H9 (cell line): ENCODE measurements at regions not wholly inside any gene's neighbourhood (a gene's known extent, or its start where the extent isn't known, plus 50 kb on each side); places are given as distances from the start of the nearest gene placed in this dataset.

Source experiments
- DNase-seq: peaks from one replicate; pipeline ENCODE4 v3.0.0-alpha.2; 2017
- H2AFZ ChIP-seq: one replicate; pipeline ENCODE4 v1.6.1; 2013; ENCODE audit warnings: mild to moderate bottlenecking, low read length, control low read depth, moderate library complexity
- H2AK5ac ChIP-seq: 2 replicates; pipeline ENCODE4 v1.6.1; 2013; ENCODE audit warnings: low read length, control low read depth, mixed read lengths; ENCODE audit not compliant: insufficient read length
- H2BK120ac ChIP-seq: one replicate; pipeline ENCODE4 v1.6.1; 2013; ENCODE audit warnings: low read depth, mild to moderate bottlenecking, low read length, control low read depth, inconsistent platforms; ENCODE audit not compliant: poor library complexity, severe bottlenecking
- H2BK12ac ChIP-seq: 2 replicates; pipeline ENCODE4 v1.6.1; 2013; ENCODE audit warnings: low read length, control low read depth, mixed read lengths, low read depth; ENCODE audit not compliant: insufficient read length
- H2BK15ac ChIP-seq: 2 replicates; pipeline ENCODE4 v1.6.1; 2013; ENCODE audit warnings: low read depth, low read length, control low read depth
- H2BK20ac ChIP-seq: one replicate; pipeline ENCODE4 v1.6.1; 2013; ENCODE audit warnings: low read depth, mild to moderate bottlenecking, low read length, control low read depth, inconsistent platforms; ENCODE audit not compliant: poor library complexity, severe bottlenecking
- H2BK5ac ChIP-seq: 2 replicates; pipeline ENCODE4 v1.6.1; 2013; ENCODE audit warnings: low read length, control low read depth, mixed read lengths; ENCODE audit not compliant: insufficient read length
- H3K14ac ChIP-seq: 2 replicates; pipeline ENCODE4 v1.6.1; 2013; ENCODE audit warnings: low read length, control low read depth; ENCODE audit not compliant: insufficient read depth
- H3K18ac ChIP-seq: 2 replicates; pipeline ENCODE4 v1.6.1; 2013; ENCODE audit warnings: low read depth, mild to moderate bottlenecking, mixed read lengths, low read length, control low read depth; ENCODE audit not compliant: insufficient read length
- H3K23ac ChIP-seq: 2 replicates; pipeline ENCODE4 v1.6.1; 2013; ENCODE audit warnings: low read length, control low read depth, mixed read lengths, low read depth; ENCODE audit not compliant: insufficient read length
- H3K23me2 ChIP-seq: 2 replicates; pipeline ENCODE4 v1.6.1; 2013; ENCODE audit warnings: low read depth, mild to moderate bottlenecking, mixed read lengths, low read length, control low read depth; ENCODE audit not compliant: insufficient read length, poor library complexity, severe bottlenecking
- H3K27ac ChIP-seq: 2 replicates; pipeline ENCODE4 v1.5.1; 2013; ENCODE audit warnings: low read length, control low read depth, mixed read lengths, low read depth; ENCODE audit not compliant: insufficient read length
- H3K27me3 ChIP-seq: 2 replicates; pipeline ENCODE4 v1.6.1; 2013; ENCODE audit warnings: low read length, control low read depth, inconsistent platforms; ENCODE audit not compliant: insufficient read depth
- H3K4ac ChIP-seq: 2 replicates; pipeline ENCODE4 v1.6.1; 2013; ENCODE audit warnings: low read depth, mild to moderate bottlenecking, control low read depth, inconsistent platforms, low read length, moderate library complexity
- H3K4me1 ChIP-seq: 2 replicates; pipeline ENCODE4 v1.6.1; 2013; ENCODE audit warnings: low read length, control low read depth, inconsistent platforms; ENCODE audit not compliant: insufficient read depth
- H3K4me2 ChIP-seq: 2 replicates; pipeline ENCODE4 v1.6.1; 2013; ENCODE audit warnings: low read length, control low read depth, mixed read lengths; ENCODE audit not compliant: insufficient read length, insufficient read depth
- H3K56ac ChIP-seq: 2 replicates; pipeline ENCODE4 v1.6.1; 2013; ENCODE audit warnings: low read depth, mild to moderate bottlenecking, mixed read lengths, low read length, control low read depth; ENCODE audit not compliant: insufficient read length
- H3K79me1 ChIP-seq: 2 replicates; pipeline ENCODE4 v1.6.1; 2013; ENCODE audit warnings: low read depth, mild to moderate bottlenecking, moderate library complexity, low read length, control low read depth, inconsistent platforms; ENCODE audit not compliant: insufficient read depth, poor library complexity, severe bottlenecking
- H3K79me2 ChIP-seq: 2 replicates; pipeline ENCODE4 v1.6.1; 2013; ENCODE audit warnings: low read length, control low read depth, inconsistent platforms; ENCODE audit not compliant: insufficient read depth
- H3K9ac ChIP-seq: 2 replicates; pipeline ENCODE4 v1.6.1; 2013; ENCODE audit warnings: low read length, control low read depth, mixed read lengths; ENCODE audit not compliant: insufficient read length; ENCODE audit errors: extremely low read depth
- H3K9me3 ChIP-seq: one replicate; pipeline ENCODE4 v1.6.1; 2013; ENCODE audit warnings: low read depth, low read length, inconsistent platforms; ENCODE audit not compliant: control insufficient read depth
- H3T11ph ChIP-seq: one replicate; pipeline ENCODE4 v1.6.1; 2013; ENCODE audit warnings: mild to moderate bottlenecking, low read length, control low read depth, inconsistent platforms
- H4K20me1 ChIP-seq: one replicate; pipeline ENCODE4 v1.6.1; 2013; ENCODE audit not compliant: control insufficient read depth, insufficient read length, insufficient read depth
- H4K5ac ChIP-seq: 2 replicates; pipeline ENCODE4 v1.6.1; 2013; ENCODE audit warnings: low read depth, mild to moderate bottlenecking, mixed read lengths, low read length, control low read depth; ENCODE audit not compliant: insufficient read length
- H4K8ac ChIP-seq: replicated peaks from 2 replicates; pipeline ENCODE4 v1.6.1; 2013; ENCODE audit warnings: low read length, control low read depth, mixed read lengths, low read depth; ENCODE audit not compliant: insufficient read length
- H4K91ac ChIP-seq: 2 replicates; pipeline ENCODE4 v1.6.1; 2013; ENCODE audit warnings: low read depth, mild to moderate bottlenecking, moderate library complexity, mixed read lengths, low read length, control low read depth; ENCODE audit not compliant: insufficient read length
- H3K27ac Mint-ChIP-seq, 3 experiments: 2 replicates in 2 of 3; 3 replicates in 1 of 3; pipeline ENCODE4 v1.8.0; 2020 to 2021; ENCODE audit warnings: mixed read lengths in 3 of 3, mild to moderate bottlenecking in 1 of 3, moderate library complexity in 1 of 3
- H3K27me3 Mint-ChIP-seq: 2 replicates; pipeline ENCODE4 v1.8.0; 2021; ENCODE audit warnings: low read depth, mild to moderate bottlenecking, moderate library complexity, mixed read lengths
- H3K36me3 Mint-ChIP-seq, 3 experiments: 2 replicates in 2 of 3; 3 replicates in 1 of 3; pipeline ENCODE4 v1.8.0; 2020 to 2021; ENCODE audit warnings: low read depth in 3 of 3, mixed read lengths in 3 of 3; ENCODE audit not compliant: insufficient read depth in 1 of 3
- H3K4me1 Mint-ChIP-seq, 2 experiments: 2 replicates each; pipeline ENCODE4 v1.8.0; 2020; ENCODE audit warnings: mixed read lengths in 2 of 2
- H3K4me3 Mint-ChIP-seq, 2 experiments: 2 replicates in 1 of 2; 3 replicates in 1 of 2; pipeline ENCODE4 v1.8.0; 2020 to 2021; ENCODE audit warnings: mild to moderate bottlenecking in 2 of 2, mixed read lengths in 2 of 2, moderate library complexity in 1 of 2
- H3K9me3 Mint-ChIP-seq, 2 experiments: 2 replicates in 1 of 2; 3 replicates in 1 of 2; pipeline ENCODE4 v1.8.0; 2020; ENCODE audit warnings: mild to moderate bottlenecking in 2 of 2, mixed read lengths in 2 of 2, moderate library complexity in 1 of 2
- WGBS: extraction: QIAGEN DNeasy Blood & Tissue Kit; methylation state at CpG from one replicate; pipeline ENCODE4 v1.1.7; 2013; ENCODE audit warnings: missing lambda C conversion rate, low lambda C conversion rate, mixed read lengths; ENCODE audit not compliant: insufficient read length; ENCODE audit errors: extremely low coverage; 5-methylcytosine and 5-hydroxymethylcytosine counted together
- TF ChIP-seq, protein P1 (sequence below): fragments of 200-600 bp; sonication (generic); conservative IDR thresholded peaks from 3 replicates; pipeline ENCODE4 v1.8.0; 2021; ENCODE audit warnings: antibody characterized with exemption, mild to moderate bottlenecking

DNA sequence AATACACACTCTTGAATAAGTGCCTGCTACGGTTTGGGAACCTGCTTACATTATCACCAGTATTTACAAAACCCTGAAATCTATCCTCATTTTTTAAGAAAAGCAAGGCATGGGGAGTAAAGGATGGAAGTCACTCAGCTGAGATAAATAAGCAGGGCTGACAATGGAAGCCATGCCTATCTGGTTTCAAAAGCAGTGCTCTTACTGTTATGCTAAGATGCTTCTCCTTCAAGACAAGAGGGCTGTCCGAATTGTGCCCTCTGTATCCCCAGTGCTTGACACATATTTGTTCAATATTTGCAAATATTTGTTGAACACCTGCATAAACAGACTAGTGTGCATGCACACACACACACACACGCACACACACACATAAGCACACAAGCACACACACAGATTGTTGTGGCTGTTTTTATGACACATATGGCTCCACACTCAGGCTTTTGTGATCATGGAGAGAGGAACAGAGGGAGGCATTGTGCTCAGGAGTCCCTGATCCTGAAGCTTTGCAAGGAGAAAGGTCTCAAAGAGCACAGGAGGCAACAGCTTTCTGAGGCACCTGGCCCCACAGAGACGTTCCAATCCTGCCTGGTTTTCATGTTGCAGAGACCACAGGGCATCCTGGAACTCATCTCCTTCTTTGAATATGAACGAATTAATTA is 401.6 kb upstream of the CDH11 start:
- Histone ChIP-seq H2BK20ac (no peak overlapping the region), H3K14ac (no peak overlapping the region; the same call in 1 of the 2 replicates), H3K4ac (no peak overlapping the region), H4K5ac (no peak overlapping the region), H3K4me1 (peaks cover 23% of the 10 kb centered on the region), H4K91ac (no peak overlapping the region), H2AK5ac (no peak overlapping the region), H3K56ac (no peak overlapping the region), H3K4me2 (peak overlapping the region; percentile 14), H2BK12ac (no peak overlapping the region), H3K79me1 (no peaks in the 10 kb centered on the region), H3K9me3 (no peaks in the 10 kb centered on the region), H2BK120ac (no peak overlapping the region), H3K79me2 (no peaks in the 10 kb centered on the region), H4K20me1 (no peaks in the 10 kb centered on the region), H3K23ac (no peak overlapping the region), H3T11ph (no peak overlapping the region), H2BK5ac (no peak overlapping the region), H3K9ac (no peak overlapping the region), H3K23me2 (no peaks in the 10 kb centered on the region), H3K18ac (no peak overlapping the region), H2BK15ac (no peak overlapping the region), H4K8ac (no peak overlapping the region), H3K27ac (no peak overlapping the region), H2AFZ (no peak overlapping the region), H3K27me3 (no peaks in the 10 kb centered on the region)
- Mint-ChIP-seq H3K36me3 (peaks cover 3 to 12% (median 4%) of the 10 kb centered on the region in 3 experiments; a peak in 5 of 7 replicates), H3K4me1 (peaks cover 56 to 58% of the 10 kb centered on the region in 2 experiments), H3K4me3 (no peak overlapping the region; a peak in 1 of 5 replicates), H3K9me3 (peaks cover 4 to 8% of the 10 kb centered on the region in 2 experiments), H3K27me3 (peaks cover 5% of the 10 kb centered on the region), H3K27ac (peak overlapping the region; percentile 79 to 93 (median 83); a peak in 5 of 7 replicates)
- WGBS, result no CpG with 5 or more reads among the region's 5 CpGs
- TF ChIP-seq, protein P1, sequence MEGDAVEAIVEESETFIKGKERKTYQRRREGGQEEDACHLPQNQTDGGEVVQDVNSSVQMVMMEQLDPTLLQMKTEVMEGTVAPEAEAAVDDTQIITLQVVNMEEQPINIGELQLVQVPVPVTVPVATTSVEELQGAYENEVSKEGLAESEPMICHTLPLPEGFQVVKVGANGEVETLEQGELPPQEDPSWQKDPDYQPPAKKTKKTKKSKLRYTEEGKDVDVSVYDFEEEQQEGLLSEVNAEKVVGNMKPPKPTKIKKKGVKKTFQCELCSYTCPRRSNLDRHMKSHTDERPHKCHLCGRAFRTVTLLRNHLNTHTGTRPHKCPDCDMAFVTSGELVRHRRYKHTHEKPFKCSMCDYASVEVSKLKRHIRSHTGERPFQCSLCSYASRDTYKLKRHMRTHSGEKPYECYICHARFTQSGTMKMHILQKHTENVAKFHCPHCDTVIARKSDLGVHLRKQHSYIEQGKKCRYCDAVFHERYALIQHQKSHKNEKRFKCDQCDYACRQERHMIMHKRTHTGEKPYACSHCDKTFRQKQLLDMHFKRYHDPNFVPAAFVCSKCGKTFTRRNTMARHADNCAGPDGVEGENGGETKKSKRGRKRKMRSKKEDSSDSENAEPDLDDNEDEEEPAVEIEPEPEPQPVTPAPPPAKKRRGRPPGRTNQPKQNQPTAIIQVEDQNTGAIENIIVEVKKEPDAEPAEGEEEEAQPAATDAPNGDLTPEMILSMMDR, result no peak
- no peak for DNase-seq
